Activated CD8-positive, alpha-beta T cell treated with anti-CD3 and anti-CD28 coated beads, Interleukin-2, amount 10 ng/mL, durations not matched to agents 7 days and 5 days (primary cell): ENCODE measurements at regions not wholly inside any gene's neighbourhood (a gene's known extent, or its start where the extent isn't known, plus 50 kb on each side); places are given as distances from the start of the nearest gene placed in this dataset.

Source experiments
- ATAC-seq: fragments of 150-1000 bp; cut with Tn5 transposase; one replicate; pipeline ENCODE4 v1.10.0; 2021; ENCODE audit warnings: moderate library complexity
- CTCF ChIA-PET: fragments of 350-600 bp; sonication (Branson Sonifier 250); formaldehyde crosslinking; loops from one replicate; lab custom pipeline; 2021; ENCODE audit warnings: antibody characterized with exemption; lab: Charles Lee
- POLR2A ChIA-PET: fragments of 350-600 bp; sonication (Branson Sonifier 250); formaldehyde crosslinking; loops from one replicate; lab custom pipeline; 2021; ENCODE audit warnings: antibody characterized with exemption; lab: Charles Lee
- DNase-seq: peaks from one replicate; pipeline ENCODE4 v3.0.0-alpha.2; 2020
- H3K27ac Mint-ChIP-seq: one replicate; pipeline ENCODE4 v1.8.0; 2021; ENCODE audit warnings: mild to moderate bottlenecking, mixed read lengths
- H3K27me3 Mint-ChIP-seq: one replicate; pipeline ENCODE4 v1.8.0; 2021; ENCODE audit warnings: low read depth, mixed read lengths
- H3K36me3 Mint-ChIP-seq: one replicate; pipeline ENCODE4 v1.8.0; 2021; ENCODE audit warnings: low read depth, mixed read lengths
- H3K4me1 Mint-ChIP-seq: one replicate; pipeline ENCODE4 v1.8.0; 2021; ENCODE audit warnings: low read depth, mixed read lengths
- H3K4me3 Mint-ChIP-seq: one replicate; pipeline ENCODE4 v1.8.0; 2021; ENCODE audit warnings: mild to moderate bottlenecking, mixed read lengths
- H3K9me3 Mint-ChIP-seq: one replicate; pipeline ENCODE4 v1.8.0; 2022; ENCODE audit warnings: mixed read lengths; ENCODE audit not compliant: insufficient read depth

GRCh38 chr22:49566693-49567092 is 261.0 kb downstream of the BRD1 start:
- Mint-ChIP-seq H3K4me3 (no peak overlapping the region), H3K27me3 (no peaks in the 10 kb centered on the region), H3K4me1 (no peaks in the 10 kb centered on the region), H3K36me3 (no peaks in the 10 kb centered on the region), H3K9me3 (no peaks in the 10 kb centered on the region), H3K27ac (no peak overlapping the region)
- DNase-seq, result no peak
- no peak for ATAC-seq
- CTCF ChIA-PET, result no interaction called here
- POLR2A ChIA-PET, result no interaction called here

DNA sequence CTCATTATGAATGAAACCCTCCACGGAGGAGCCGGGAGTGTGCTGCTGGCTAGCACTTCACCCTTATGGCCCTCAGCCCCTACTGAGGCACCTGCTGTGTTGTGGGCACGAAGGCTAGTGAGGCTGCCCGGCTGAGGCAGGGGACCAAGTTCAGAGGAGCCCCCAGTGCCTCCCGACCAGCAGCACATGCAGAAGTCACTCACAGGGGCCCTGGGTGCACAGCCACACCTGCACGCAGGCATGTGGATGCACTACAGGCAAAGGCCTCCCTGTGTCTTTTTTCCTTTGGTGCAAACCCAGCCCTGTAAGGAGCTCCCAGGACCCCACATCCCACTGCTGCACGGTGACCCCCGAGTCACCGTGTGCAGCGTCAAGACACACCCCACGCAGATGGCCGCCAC is 261.5 kb downstream of the BRD1 start:
- no peak for DNase-seq
- H3K36me3 Mint-ChIP-seq, result no peaks in the 10 kb centered on the region
- ChIA-PET CTCF (no interaction called here), POLR2A (no interaction called here)
- ATAC-seq, result no peak
- H3K27me3 Mint-ChIP-seq, result no peaks in the 10 kb centered on the region
- no peak overlapping the region for H3K4me3 Mint-ChIP-seq
- H3K27ac Mint-ChIP-seq, result no peak overlapping the region
- H3K4me1 Mint-ChIP-seq, result no peaks in the 10 kb centered on the region
- H3K9me3 Mint-ChIP-seq, result no peaks in the 10 kb centered on the region

DNA sequence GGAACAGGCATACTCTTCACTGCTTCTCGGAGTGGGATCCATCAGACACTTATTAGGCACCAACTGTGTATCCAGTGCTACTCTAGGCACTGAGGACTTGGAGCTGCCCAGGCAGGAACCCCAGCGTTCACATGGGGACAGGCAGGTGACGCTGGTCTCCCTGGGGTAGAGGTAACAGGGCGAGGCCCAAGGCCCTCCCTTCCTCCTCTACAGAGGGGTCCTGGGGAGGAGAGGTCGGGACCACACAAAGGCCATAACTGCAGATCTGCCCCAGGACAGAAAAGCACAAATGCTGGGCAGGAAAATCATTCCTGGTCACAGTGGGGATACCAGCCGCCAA is 262.2 kb downstream of the BRD1 start:
- no peak overlapping the region for H3K27ac Mint-ChIP-seq
- H3K4me3 Mint-ChIP-seq, result no peak overlapping the region
- CTCF ChIA-PET, result no interaction called here
- H3K9me3 Mint-ChIP-seq, result no peaks in the 10 kb centered on the region
- no peak for DNase-seq
- POLR2A ChIA-PET, result no interaction called here
- H3K36me3 Mint-ChIP-seq, result no peaks in the 10 kb centered on the region
- no peaks in the 10 kb centered on the region for H3K4me1 Mint-ChIP-seq
- no peak for ATAC-seq
- H3K27me3 Mint-ChIP-seq, result no peaks in the 10 kb centered on the region

DNA sequence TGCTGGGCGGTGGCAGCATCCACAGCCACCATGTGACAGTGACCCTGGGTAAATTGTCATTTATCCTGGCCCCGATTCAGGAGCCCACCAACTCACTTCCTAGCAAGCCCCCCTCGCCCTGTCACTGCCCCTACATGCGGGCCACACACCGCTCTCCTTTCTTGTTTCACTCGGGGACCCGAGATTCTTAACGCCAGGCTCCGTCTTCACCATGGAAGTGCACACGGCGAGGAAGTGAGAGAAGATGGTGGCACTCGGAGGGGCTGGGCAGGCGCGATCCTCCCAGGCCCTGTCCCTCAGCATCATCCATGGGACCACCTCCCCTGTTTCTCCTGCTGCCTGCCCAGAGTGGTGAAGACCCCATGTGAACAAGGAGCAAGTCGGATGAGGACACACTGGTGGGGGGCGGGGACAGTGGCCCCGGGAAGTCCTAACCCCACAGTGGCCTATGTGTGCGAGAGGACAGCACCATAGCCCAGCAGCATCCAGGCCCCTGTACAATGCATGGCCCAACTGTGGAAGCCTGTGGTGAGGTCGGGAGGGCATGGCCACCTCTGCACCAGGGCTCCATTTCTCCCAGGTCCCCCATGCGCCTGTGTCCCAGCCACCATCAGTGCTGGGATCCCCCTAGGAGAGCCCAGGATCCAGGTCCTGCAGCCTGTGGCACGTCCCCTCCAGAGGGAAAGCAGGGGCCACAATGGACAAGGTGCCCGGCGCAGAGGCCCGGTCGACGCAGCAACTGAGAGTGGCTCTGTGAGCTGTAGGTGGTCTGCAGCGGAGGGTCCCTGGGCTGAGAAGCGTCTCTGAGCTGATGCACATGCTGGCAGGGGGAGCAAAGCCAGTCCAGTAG is 262.8 kb downstream of the BRD1 start:
- H3K9me3 Mint-ChIP-seq, result no peaks in the 10 kb centered on the region
- POLR2A ChIA-PET, result no interaction called here
- H3K4me3 Mint-ChIP-seq, result no peak overlapping the region
- no peaks in the 10 kb centered on the region for H3K36me3 Mint-ChIP-seq
- no peak overlapping the region for H3K27ac Mint-ChIP-seq
- no peaks in the 10 kb centered on the region for H3K4me1 Mint-ChIP-seq
- ATAC-seq (no peak), DNase-seq (no peak)
- no peaks in the 10 kb centered on the region for H3K27me3 Mint-ChIP-seq
- CTCF ChIA-PET, result no interaction called here

- ATAC-seq, result no peak
- POLR2A ChIA-PET, result no interaction called here
- no peaks in the 10 kb centered on the region for H3K9me3 Mint-ChIP-seq
- no peak overlapping the region for H3K4me3 Mint-ChIP-seq
- H3K36me3 Mint-ChIP-seq, result no peaks in the 10 kb centered on the region
- CTCF ChIA-PET, result no interaction called here
- DNase-seq, result no peak
- H3K27me3 Mint-ChIP-seq, result no peaks in the 10 kb centered on the region
- no peak overlapping the region for H3K27ac Mint-ChIP-seq
- no peaks in the 10 kb centered on the region for H3K4me1 Mint-ChIP-seq
Observed at GRCh38 chr22:49564054-49564453, 263.6 kb downstream of the BRD1 start.

DNA sequence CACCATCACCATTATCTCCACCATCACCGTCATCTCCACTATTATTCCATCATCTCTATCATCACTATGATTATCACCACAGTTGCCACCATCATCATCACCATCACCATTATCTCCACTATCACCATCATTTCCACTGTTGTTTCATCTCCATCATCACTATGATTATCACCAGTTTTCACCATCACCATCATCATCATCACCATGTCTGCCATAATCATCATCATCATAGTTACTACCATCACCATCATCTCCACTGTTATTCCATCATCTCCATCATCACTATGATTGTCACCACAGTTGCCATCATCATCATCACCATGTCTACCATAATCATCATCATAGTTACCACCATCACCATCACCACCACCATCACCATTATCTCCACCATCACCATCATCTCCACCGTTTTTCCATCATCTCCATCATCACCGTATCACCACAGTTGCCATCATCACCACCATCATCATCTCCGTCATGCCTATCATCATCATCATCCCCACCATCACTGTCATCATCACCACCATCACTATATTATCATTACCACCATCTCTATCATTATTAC is 264.9 kb downstream of the BRD1 start:
- no peaks in the 10 kb centered on the region for H3K9me3 Mint-ChIP-seq
- no peak for DNase-seq
- no peaks in the 10 kb centered on the region for H3K4me1 Mint-ChIP-seq
- H3K27ac Mint-ChIP-seq, result no peak overlapping the region
- no peaks in the 10 kb centered on the region for H3K36me3 Mint-ChIP-seq
- no peaks in the 10 kb centered on the region for H3K27me3 Mint-ChIP-seq
- no peak overlapping the region for H3K4me3 Mint-ChIP-seq
- ChIA-PET CTCF (no interaction called here), POLR2A (no interaction called here)
- no peak for ATAC-seq

- H3K9me3 Mint-ChIP-seq, result no peaks in the 10 kb centered on the region
- H3K4me1 Mint-ChIP-seq, result no peaks in the 10 kb centered on the region
- CTCF ChIA-PET, result no interaction called here
- DNase-seq (no peak), ATAC-seq (no peak)
- POLR2A ChIA-PET, result no interaction called here
- no peaks in the 10 kb centered on the region for H3K36me3 Mint-ChIP-seq
- H3K27me3 Mint-ChIP-seq, result no peaks in the 10 kb centered on the region
- H3K4me3 Mint-ChIP-seq, result no peak overlapping the region
- no peak overlapping the region for H3K27ac Mint-ChIP-seq
Observed at GRCh38 chr22:49561976-49562375, 265.7 kb downstream of the BRD1 start.

GRCh38 chr22:49561338-49561737 is 266.3 kb downstream of the BRD1 start:
- Mint-ChIP-seq H3K36me3 (no peaks in the 10 kb centered on the region), H3K27me3 (no peaks in the 10 kb centered on the region), H3K4me1 (no peaks in the 10 kb centered on the region), H3K27ac (no peak overlapping the region), H3K9me3 (no peaks in the 10 kb centered on the region), H3K4me3 (no peak overlapping the region)
- DNase-seq, result no peak
- ATAC-seq, result no peak
- POLR2A ChIA-PET, result no interaction called here
- CTCF ChIA-PET, result no interaction called here

DNA sequence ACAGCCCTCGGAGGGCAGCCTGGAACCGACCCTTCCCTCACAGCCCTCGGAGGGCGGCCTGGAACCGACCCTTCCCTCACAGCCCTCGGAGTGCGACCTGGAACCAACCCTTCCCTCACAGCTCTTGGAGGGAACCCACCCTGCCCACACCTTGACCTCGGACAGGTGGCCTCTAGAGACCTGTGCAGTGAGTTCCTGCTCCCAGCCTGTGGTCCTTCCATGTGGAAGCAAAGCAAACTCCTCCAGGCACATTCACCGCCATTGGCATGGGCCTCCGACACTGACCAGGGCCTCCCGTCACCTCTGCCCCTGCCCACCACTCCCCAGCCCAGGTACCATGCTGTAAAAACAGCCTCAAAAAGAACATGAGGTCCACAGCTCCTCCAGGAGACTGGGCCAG is 272.1 kb downstream of the BRD1 start:
- DNase-seq (no peak), ATAC-seq (no peak)
- no peaks in the 10 kb centered on the region for H3K36me3 Mint-ChIP-seq
- peaks cover 4% of the 10 kb centered on the region for H3K9me3 Mint-ChIP-seq
- H3K4me3 Mint-ChIP-seq, result no peak overlapping the region
- no peaks in the 10 kb centered on the region for H3K27me3 Mint-ChIP-seq
- POLR2A ChIA-PET, result no interaction called here
- H3K4me1 Mint-ChIP-seq, result no peaks in the 10 kb centered on the region
- CTCF ChIA-PET, result no interaction called here
- H3K27ac Mint-ChIP-seq, result no peak overlapping the region

DNA sequence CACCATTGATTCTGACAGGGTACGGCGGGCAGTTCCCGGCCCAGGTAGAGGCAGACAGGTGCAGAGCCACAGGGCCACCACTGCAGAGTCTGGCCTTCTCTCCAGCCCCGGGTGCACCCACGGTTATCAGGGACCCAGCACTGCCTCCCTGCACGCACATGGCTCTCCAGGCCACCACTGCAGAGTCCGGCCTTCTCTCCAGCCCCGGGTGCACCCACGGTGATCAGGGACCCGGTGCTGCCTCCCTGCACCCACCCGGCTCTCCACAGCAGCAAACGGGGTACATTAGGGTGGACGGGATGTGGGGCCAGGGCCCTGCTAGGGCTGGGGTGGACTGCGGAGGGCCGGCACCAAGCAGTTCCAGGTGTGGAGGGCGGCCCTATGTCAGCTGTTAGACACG is 272.9 kb downstream of the BRD1 start:
- Mint-ChIP-seq H3K9me3 (peaks cover 4% of the 10 kb centered on the region), H3K4me1 (no peaks in the 10 kb centered on the region), H3K36me3 (no peaks in the 10 kb centered on the region), H3K27me3 (no peaks in the 10 kb centered on the region), H3K4me3 (no peak overlapping the region), H3K27ac (no peak overlapping the region)
- DNase-seq (no peak), ATAC-seq (no peak)
- ChIA-PET CTCF (no interaction called here), POLR2A (no interaction called here)

DNA sequence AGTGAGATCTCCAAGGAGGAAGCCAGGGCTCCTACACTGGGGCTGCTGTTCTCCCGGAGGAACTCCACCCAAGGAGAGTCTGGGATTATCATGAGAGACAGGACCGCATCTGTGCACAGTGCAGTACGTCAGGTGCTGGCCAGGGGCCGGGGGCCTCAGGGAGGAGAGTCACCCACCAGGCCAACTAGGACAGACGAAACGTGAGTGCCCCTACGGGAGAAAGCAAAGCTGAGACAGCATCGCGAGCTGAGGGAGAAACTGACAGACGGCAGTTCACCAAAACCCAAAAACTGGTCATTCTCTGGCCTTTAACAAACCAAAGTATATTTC is 273.4 kb downstream of the BRD1 start:
- ChIA-PET CTCF (no interaction called here), POLR2A (no interaction called here)
- no peak for DNase-seq
- no peaks in the 10 kb centered on the region for H3K4me1 Mint-ChIP-seq
- H3K4me3 Mint-ChIP-seq, result no peak overlapping the region
- H3K27ac Mint-ChIP-seq, result no peak overlapping the region
- H3K36me3 Mint-ChIP-seq, result no peaks in the 10 kb centered on the region
- peaks cover 4% of the 10 kb centered on the region for H3K9me3 Mint-ChIP-seq
- no peak for ATAC-seq
- H3K27me3 Mint-ChIP-seq, result no peaks in the 10 kb centered on the region

GRCh38 chr22:49553518-49554295 is 274.0 kb downstream of the BRD1 start:
- Mint-ChIP-seq H3K4me3 (no peak overlapping the region), H3K9me3 (peaks cover 4% of the 10 kb centered on the region), H3K4me1 (no peaks in the 10 kb centered on the region), H3K27ac (no peak overlapping the region), H3K36me3 (no peaks in the 10 kb centered on the region), H3K27me3 (no peaks in the 10 kb centered on the region)
- no peak for ATAC-seq
- CTCF ChIA-PET, result no interaction called here
- DNase-seq, result no peak
- POLR2A ChIA-PET, result no interaction called here
